IMR-90 (cell line): ENCODE measurements at regions not wholly inside any gene's neighbourhood (a gene's known extent, or its start where the extent isn't known, plus 50 kb on each side); places are given as distances from the start of the nearest gene placed in this dataset.

ENCODE experiments used
- CHD1 ChIP-seq: IDR thresholded peaks from 2 replicates; pipeline ENCODE4 v1.6.1; 2012; ENCODE audit warnings: low read depth, low read length, improper control_type of control experiment
- FOS ChIP-seq: fragments of 150-350 bp; IDR thresholded peaks from 2 replicates; pipeline ENCODE4 v1.6.1; 2016; ENCODE audit warnings: low read depth, low read length
- MAZ ChIP-seq: IDR thresholded peaks from 2 replicates; pipeline ENCODE4 v1.6.1; 2012; ENCODE audit warnings: low read depth, mild to moderate bottlenecking, low read length, improper control_type of control experiment, moderate library complexity, borderline replicate concordance
- POLR2A ChIP-seq: IDR thresholded peaks from 2 replicates; pipeline ENCODE4 v1.6.1; 2012; ENCODE audit warnings: mild to moderate bottlenecking, low read depth, low read length
- RAD21 ChIP-seq: IDR thresholded peaks from 2 replicates; pipeline ENCODE4 v1.6.1; 2012; ENCODE audit warnings: low read length, improper control_type of control experiment
- RFX5 ChIP-seq: IDR thresholded peaks from 2 replicates; pipeline ENCODE4 v1.8.0; 2012; ENCODE audit warnings: low read depth, mild to moderate bottlenecking, low read length, moderate library complexity
- SMC3 ChIP-seq: fragments of 150-350 bp; IDR thresholded peaks from 2 replicates; pipeline ENCODE4 v1.6.1; 2016; ENCODE audit warnings: low read depth, mild to moderate bottlenecking, antibody characterized with exemption, low read length, moderate library complexity
- TF ChIP-seq, protein P1 (sequence below): conservative IDR thresholded peaks from 2 replicates; pipeline ENCODE4 v1.5.1; 2012; ENCODE audit warnings: mild to moderate bottlenecking, low read depth, low read length, improper control_type of control experiment

DNA sequence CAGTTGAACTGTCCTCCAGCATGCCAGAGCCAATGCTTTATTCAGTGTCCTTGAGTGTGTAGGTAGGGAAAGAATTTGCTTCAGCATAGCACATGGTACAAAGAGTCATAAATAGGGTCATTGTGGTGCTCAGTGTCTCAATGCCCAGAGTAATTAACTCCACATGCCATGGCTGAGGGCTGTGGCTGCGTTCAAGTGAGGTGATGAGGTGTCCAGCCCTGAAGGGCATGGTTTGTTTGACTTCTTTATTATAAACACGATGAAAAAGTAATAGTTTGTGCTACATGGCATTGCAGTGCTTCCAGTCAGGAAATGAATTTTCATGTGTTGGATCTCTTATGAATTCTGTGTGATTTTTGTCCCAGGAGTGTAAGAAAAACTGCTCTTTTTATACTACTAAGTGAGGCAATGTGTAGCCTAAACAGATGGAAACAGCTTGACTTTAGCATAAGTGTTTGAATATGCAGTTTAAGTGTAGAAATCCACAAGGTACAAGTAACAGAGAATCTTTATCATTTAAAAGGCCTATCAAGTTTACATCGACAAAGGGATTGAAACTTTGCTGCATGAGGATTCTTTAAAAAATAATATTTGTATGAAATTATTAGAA is 507.9 kb upstream of the CDH2 start:
- TF ChIP-seq, protein P1, sequence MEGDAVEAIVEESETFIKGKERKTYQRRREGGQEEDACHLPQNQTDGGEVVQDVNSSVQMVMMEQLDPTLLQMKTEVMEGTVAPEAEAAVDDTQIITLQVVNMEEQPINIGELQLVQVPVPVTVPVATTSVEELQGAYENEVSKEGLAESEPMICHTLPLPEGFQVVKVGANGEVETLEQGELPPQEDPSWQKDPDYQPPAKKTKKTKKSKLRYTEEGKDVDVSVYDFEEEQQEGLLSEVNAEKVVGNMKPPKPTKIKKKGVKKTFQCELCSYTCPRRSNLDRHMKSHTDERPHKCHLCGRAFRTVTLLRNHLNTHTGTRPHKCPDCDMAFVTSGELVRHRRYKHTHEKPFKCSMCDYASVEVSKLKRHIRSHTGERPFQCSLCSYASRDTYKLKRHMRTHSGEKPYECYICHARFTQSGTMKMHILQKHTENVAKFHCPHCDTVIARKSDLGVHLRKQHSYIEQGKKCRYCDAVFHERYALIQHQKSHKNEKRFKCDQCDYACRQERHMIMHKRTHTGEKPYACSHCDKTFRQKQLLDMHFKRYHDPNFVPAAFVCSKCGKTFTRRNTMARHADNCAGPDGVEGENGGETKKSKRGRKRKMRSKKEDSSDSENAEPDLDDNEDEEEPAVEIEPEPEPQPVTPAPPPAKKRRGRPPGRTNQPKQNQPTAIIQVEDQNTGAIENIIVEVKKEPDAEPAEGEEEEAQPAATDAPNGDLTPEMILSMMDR = no peak
- TF ChIP-seq CHD1 = no peak
- TF ChIP-seq POLR2A = no peak
- no peak for TF ChIP-seq SMC3
- TF ChIP-seq MAZ = no peak
- TF ChIP-seq FOS = no peak
- no peak for TF ChIP-seq RAD21
- no peak for TF ChIP-seq RFX5
